Retina (tissue), 1 donor: ENCODE measurements at regions not wholly inside any gene's neighbourhood (a gene's known extent, or its start where the extent isn't known, plus 50 kb on each side); places are given as distances from the start of the nearest gene placed in this dataset.
"Not testable (repeated sequence)": the region's sequence is repeated elsewhere in the genome, so short reads cannot be mapped to it uniquely, and the experiment has no call there.

Experiments used
- DNase-seq: peaks from one replicate; pipeline ENCODE4 v3.0.0-alpha.2; 2016

GRCh38 chr6:126821706-126822105 lies 296.8 kb upstream of the RSPO3 start:
- no peak for DNase-seq

DNA sequence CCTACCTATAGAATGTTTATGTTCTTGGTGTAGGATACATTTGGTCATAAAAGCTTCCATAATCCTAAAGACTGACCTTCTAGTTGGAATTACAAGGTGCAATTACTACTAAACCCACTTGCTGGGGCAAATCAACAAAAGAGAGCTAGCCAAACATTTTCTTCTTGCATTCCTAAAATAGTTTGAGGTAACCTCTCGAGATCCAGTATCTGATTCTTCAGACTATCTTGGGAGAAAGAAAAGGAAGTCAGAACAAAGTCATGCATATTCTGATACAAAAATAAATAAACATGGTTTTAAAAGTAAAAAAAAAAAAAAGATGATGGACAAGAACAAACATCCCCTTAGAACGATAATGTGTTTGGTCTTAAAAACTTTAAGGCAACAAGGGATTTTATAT lies 294.2 kb upstream of the RSPO3 start:
- DNase-seq = no peak

DNA sequence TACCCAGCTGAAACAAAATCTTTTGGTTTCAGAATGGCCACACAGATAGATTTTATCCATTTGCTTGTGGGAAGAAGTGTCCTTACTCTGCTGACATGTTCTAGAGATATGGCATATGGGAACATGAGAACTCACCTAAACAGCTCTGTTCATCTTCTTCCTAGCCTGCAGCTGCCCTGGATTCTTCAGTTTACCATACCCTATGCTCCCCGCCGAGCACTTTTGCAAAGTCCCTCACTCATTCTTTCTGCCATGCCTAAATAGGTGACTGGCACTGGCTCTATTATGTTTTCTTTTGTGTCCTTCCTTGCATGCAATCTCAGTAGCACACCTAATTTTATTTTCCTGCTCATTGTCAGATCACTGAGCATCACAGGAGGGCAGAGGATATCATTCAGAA lies 293.7 kb upstream of the RSPO3 start:
- DNase-seq = no peak

DNA sequence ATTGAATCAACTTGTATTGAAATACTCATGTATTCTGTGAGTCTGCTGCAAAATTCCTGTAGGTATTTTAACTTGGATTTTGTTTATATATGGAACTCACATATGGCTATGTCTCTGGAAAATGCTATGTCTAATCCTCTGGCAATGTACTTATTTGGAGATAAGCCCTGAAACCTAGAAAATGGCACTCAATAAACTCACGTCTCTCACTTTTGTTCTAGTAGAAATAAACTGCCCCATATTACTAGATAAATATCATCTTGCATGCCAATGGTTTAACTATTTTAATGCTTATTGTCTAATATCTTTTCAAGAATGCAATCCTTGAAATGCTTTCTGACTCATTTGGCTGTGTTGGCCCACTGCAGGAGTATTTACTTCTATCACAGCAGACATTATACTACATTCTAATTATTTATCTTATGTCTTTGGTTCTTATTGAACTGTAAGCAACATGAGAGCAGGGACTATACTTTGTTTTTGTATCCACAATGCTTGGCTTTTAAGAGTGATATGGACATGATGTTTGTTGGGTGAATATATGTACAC lies 292.2 kb upstream of the RSPO3 start:
- no peak for DNase-seq

GRCh38 chr6:126831461-126831860 lies 287.0 kb upstream of the RSPO3 start:
- DNase-seq = no peak

GRCh38 chr6:126842769-126843168 lies 275.7 kb upstream of the RSPO3 start:
- DNase-seq = no peak

DNA sequence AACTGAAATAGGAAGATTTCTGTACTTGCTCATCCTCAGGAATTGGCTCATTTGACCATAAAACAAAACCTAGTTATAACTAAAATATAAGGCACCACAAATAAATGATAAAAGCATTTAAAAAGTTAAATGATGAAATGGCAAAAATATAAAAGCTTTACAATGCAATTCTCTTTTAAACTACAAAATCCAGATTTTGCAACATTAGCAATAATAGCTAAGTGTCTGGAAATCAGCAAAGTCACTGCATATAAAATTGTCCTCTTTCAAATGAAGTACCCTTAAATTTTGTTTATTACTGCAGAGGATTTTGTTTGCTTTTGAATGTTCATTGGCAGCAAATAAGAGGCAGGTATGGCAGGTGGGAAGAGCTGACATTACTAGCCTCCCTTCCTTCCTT lies 270.4 kb upstream of the RSPO3 start:
- no peak for DNase-seq

- DNase-seq = no peak
Observed at GRCh38 chr6:126867641-126868040, 250.8 kb upstream of the RSPO3 start.

- no peak for DNase-seq
Observed at GRCh38 chr6:126873351-126873750, 245.1 kb upstream of the RSPO3 start.

DNA sequence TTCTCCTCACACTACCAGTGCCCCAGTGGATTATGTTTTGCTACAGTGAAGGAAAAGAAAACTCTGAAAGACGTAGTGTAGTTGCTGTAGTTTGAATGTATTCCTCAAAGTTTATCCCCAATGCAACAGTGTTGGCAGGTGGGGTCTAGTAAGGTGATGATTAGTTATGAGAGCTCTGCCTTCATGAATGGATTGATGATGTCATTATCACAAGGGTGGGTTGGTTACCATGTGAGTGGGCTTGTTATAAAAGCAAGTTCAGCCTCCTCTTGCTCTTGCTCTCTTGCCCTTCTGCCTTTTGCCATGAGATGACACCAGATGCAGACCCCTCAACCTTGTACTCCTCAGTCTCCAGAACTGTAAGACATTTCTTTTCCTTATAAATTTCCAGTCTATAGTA lies 244.7 kb upstream of the RSPO3 start:
- DNase-seq = no peak

- no peak for DNase-seq
Observed at GRCh38 chr6:126876446-126876845, 242.0 kb upstream of the RSPO3 start.

DNA sequence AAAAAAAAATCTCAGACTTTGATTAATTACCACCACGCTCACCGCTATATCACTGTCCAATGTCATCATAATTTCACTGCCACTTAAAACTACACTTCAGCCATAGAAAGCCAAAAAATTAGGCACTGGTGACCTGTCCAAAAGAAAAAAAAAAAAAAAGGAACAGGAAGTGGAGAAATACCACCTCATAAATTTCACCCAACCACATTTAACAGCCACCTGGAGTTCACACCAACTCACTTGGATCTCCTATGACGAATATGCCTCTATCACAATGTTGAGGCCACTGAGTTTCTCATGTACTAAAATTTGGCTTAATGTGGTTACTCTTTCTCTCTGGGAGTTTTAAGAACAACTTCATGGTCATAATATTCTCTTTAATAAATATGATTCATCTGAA lies 237.5 kb upstream of the RSPO3 start:
- no peak for DNase-seq

- no peak for DNase-seq
Observed at GRCh38 chr6:126886106-126886505, 232.4 kb upstream of the RSPO3 start.

- no peak for DNase-seq
Observed at GRCh38 chr6:126888727-126889725, 229.4 kb upstream of the RSPO3 start.

DNA sequence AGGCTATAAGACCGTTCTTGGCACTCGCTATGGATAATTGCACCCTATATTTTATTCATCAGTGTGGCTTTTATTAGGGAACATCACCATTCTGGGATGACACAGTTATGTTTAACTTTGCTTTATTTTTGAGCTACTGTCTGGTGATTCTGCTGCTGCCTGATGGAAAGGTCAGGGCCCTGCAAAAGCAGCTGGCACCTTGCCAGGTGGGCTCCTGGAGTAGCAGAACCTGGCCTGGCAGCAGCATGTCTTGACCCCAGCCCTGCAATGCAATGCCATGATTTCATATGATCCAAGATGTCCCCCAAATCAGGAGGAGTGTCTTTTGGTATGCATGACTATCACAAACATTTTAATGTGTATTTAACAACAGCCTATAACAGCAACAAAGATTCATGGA lies 228.4 kb upstream of the RSPO3 start:
- DNase-seq = no peak

DNA sequence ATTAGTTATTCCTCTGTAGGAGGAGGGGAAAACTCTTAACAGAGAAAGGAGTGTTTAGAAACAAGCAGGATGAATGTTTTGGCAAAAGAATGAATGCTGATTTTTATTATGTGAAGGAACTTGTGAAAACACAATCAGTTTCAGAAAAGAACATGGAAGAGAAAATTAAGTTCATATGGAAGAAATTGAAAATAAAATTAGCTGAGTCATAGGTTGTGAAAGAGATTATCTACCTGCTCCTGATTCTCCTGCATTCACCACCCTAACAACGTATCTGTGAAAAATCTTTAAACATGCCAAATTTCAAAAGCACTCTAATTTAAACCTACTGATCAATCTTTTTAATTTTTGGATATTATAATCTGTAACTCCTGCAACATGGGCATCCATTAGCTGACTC lies 227.3 kb upstream of the RSPO3 start:
- DNase-seq = no peak

DNA sequence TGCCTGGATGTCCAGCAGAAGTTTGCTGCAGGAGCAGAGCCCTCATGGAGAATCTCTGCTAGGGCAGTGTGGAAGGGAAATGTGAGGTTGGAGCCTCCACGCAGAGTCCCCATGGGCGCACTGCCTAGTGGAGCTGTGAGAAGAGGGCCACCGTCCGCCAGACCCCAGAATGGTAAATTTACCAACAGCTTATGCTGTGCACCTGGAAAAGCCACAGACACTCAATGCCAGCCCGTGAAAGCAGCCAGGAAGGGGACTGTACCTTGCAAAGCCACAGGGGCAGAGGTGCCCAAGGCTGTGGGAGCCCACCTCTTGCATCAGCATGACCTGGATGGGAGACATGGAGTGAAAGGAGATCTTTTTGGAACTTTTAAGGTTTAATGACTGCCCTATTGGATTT lies 225.6 kb upstream of the RSPO3 start:
- not testable (repeated sequence) for DNase-seq

GRCh38 chr6:126897758-126898157 lies 220.7 kb upstream of the RSPO3 start:
- DNase-seq = no peak

DNA sequence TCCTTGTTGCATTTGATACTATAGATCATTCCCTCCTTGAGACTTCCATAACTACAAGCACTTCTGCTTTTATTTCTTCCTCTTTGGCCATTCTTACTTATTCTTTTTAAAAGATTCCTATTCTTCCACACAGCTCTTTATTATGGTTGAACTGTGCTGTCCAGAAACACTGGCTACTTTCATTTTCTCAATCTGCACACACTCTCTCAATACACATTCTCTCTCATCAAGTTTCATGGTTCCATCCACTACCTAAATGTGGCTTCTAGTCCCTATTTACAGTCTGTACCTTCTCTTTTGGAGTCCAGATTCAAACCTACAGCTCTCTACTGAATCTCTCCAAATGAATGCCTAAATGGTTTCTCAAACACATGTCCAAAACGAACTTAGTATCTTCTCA lies 214.3 kb upstream of the RSPO3 start:
- DNase-seq = no peak

DNA sequence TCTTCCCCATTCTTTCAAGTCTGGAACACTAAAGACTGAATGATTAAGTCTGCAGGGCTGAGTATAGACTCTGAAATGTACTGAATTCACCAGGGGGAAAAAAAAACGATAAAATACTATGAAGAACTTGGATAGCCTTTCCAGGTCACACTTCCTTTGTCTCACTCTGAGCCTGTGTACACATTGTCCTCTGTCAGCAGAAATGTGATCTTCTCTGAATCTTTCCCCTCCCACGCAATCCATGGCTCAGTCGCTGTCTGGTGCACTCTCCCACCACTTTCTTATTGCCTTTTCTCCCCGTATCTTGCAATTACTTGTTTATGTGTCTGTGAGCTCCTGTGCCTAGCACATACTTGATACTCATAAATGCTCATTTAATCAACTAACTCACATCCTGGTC lies 212.6 kb upstream of the RSPO3 start:
- DNase-seq = no peak

DNA sequence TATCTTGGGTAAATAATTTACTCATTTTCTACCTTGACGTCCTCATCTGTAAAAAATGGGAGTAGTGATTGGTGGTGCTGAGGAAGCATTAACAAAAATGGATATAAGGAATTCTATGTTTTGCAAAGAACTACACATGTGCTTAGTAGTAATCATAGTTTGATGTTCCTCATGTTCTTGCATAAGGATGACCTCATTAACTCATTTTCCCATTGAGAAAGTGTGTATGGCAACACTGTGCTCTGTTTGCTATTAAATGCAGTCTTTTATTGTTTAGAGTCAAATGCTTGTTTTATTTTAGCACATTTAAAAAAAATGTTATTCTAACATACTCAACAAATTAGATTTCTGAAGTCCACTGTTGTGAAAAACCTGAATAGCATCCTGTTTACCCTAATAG lies 211.2 kb upstream of the RSPO3 start:
- no peak for DNase-seq

- DNase-seq = no peak
Observed at GRCh38 chr6:126907996-126908395, 210.5 kb upstream of the RSPO3 start.

- no peak for DNase-seq
Observed at GRCh38 chr6:126909493-126909892, 209.0 kb upstream of the RSPO3 start.

DNA sequence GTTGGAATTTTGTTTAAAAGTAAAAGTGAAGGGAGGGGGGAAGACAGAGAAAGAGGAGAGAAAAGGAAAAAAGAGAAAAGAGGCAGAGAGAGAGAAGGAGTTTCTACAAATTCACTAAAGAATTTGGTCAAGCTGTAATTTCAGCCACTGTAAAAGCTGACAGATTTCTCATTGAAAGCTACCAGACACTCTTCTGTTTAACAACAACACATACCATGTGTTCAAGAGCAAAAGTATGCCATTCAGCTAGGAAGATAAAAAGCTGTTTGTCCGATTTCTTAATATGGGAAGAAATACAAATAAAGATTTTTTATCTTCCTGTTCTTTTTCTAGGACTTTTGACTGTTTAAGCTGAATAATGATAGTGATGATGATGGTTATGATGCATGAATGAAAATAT lies 204.8 kb upstream of the RSPO3 start:
- DNase-seq = no peak

GRCh38 chr6:126914172-126914571 lies 204.3 kb upstream of the RSPO3 start:
- DNase-seq = no peak
